Fibroblast of lung (primary cell): ENCODE measurements at regions not wholly inside any gene's neighbourhood (a gene's known extent, or its start where the extent isn't known, plus 50 kb on each side); places are given as distances from the start of the nearest gene placed in this dataset.

Source experiments
- CTCF ChIP-seq, 2 donors: IDR thresholded peaks in 1 of 2; conservative IDR thresholded peaks in 1 of 2; 1 replicate in 1 of 2; 2 replicates in 1 of 2; pipeline ENCODE4 v1.5.1; 2011 to 2012; ENCODE audit warnings: low read length in 2 of 2, control low read depth in 1 of 2, inconsistent platforms in 1 of 2, low read depth in 1 of 2, mild to moderate bottlenecking in 1 of 2
- EZH2 ChIP-seq: IDR thresholded peaks from 2 replicates; pipeline ENCODE4 v1.5.1; 2012; ENCODE audit warnings: low read length, control low read depth, mild to moderate bottlenecking; ENCODE audit errors: missing control alignments

- TF ChIP-seq EZH2 (no peak), CTCF (conservative IDR thresholded peaks at IDR 0.05 in 1 of 2, IDR thresholded peaks at IDR 0.05 in 1 of 2; ENCODE audit: low read depth in 1 of 2, low read length in 2 of 2) (no peak)
Measured at GRCh38 chr15:19988094-19988660, 553.4 kb downstream of the GOLGA6L6 start.
